Stimulated activated CD4-positive, alpha-beta T cell treated with anti-CD3 and anti-CD28 coated beads, Interleukin-12 subunit alpha, Interleukin-12 subunit beta, amount 100 ng/mL, for 48 hours (primary cell): ENCODE measurements at regions not wholly inside any gene's neighbourhood (a gene's known extent, or its start where the extent isn't known, plus 50 kb on each side); places are given as distances from the start of the nearest gene placed in this dataset.
"Not testable (repeated sequence)": the region's sequence is repeated elsewhere in the genome, so short reads cannot be mapped to it uniquely, and the experiment has no call there.

Experiments
- DNase-seq, 3 donors: peaks; one replicate each; pipeline ENCODE4 v3.0.0-alpha.2; 2020; ENCODE audit warnings: low read depth in 2 of 3, low spot score in 1 of 3

GRCh38 chr5:154593071-154593470 is 115.0 kb upstream of the HAND1 start:
- DNase-seq: no peak

- no peak for DNase-seq
Observed at GRCh38 chr5:154590093-154590724, 112.2 kb upstream of the HAND1 start.

GRCh38 chr5:154589511-154589910 is 111.5 kb upstream of the HAND1 start:
- DNase-seq: no peak

GRCh38 chr5:154588833-154589425 is 110.9 kb upstream of the HAND1 start:
- DNase-seq: not testable (repeated sequence)

- no peak for DNase-seq
Observed at GRCh38 chr5:154588091-154588774, 110.2 kb upstream of the HAND1 start.

- DNase-seq: no peak
Observed at GRCh38 chr5:154587123-154588026, 109.3 kb upstream of the HAND1 start.

DNA sequence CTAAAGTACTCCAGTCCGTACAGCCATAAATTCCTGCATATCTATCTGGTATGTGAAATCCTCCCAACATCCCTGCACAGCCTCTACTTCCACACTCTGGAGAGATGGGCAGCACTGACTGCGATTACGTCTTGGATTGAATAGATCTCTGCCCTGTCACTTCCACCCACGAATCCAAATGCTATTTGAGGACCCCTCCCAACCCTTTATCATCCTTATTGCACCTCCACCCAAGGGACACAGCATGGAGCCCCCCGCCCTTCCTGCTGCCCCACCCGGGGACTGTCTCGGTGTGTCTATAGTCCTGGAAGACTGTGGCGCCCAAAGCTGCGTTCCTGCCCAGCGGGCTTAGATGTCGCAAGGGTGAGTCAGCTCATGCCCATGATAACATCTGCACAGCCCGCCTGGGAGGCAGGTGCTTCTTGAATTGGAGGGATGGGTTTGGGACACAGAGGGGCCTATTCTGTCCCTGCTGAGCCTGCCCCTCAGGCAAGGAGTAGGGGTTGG is 105.7 kb upstream of the HAND1 start:
- no peak for DNase-seq

- no peak for DNase-seq
Observed at GRCh38 chr5:154580422-154580821, 102.4 kb upstream of the HAND1 start.

DNA sequence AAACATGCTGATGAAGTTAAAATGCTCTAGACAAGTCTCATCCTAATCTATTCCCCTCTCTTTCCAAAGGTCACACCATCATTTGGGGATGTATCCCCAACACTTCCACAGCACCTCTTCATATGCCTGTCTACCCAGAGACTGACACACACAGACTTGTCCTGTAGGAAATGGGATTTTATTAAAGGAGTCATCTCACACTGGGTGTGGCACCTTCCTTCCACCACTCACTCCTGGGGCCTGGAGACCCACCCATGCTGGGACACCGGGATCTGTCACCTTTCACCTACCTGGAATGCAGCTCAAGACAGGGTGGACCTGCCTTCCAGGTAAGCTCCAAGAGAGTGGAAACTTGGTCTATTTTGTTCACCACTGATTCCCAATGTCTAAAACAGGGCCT is 99.4 kb upstream of the HAND1 start:
- DNase-seq: no peak

DNA sequence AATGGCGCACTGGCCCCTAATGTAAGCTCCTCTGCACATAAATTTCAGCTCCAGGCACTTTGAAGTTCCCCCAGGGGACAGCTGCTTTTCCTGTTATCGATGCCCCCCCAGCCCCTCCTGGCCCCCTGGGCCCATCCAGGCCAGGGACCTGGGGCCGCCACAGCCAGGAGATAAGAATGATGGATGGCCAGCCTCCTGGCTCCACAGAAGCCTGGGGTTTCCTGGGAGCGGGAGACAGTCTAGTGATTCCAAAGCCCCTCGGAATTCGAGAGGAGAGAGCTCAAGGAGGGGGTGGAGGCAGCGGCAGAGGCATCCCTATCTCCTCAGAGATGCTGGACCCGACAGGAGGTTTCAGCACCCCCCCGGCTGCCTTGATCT is 98.4 kb upstream of the HAND1 start:
- no peak for DNase-seq

- DNase-seq: no peak
Observed at GRCh38 chr5:154575546-154576428, 97.8 kb upstream of the HAND1 start.

DNA sequence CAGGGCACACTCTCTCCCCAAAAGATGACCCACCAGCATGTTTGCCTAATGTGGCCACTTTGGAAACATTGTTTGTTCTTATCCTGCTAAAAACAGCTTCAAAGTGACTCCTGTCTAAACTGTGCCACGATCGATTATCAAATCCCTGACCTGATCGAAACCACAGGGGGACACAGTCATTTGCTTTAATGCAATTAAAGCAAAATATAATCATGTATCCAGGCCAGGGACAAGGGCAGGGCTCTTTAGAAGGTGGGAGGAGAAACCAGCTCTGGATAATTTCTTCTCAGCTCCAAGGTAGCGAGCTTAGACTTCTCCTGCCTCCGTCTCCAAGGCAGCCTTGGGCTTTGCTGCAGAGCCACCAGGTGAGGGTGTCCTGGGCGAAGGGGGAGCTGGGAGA is 95.0 kb upstream of the HAND1 start:
- no peak for DNase-seq

DNA sequence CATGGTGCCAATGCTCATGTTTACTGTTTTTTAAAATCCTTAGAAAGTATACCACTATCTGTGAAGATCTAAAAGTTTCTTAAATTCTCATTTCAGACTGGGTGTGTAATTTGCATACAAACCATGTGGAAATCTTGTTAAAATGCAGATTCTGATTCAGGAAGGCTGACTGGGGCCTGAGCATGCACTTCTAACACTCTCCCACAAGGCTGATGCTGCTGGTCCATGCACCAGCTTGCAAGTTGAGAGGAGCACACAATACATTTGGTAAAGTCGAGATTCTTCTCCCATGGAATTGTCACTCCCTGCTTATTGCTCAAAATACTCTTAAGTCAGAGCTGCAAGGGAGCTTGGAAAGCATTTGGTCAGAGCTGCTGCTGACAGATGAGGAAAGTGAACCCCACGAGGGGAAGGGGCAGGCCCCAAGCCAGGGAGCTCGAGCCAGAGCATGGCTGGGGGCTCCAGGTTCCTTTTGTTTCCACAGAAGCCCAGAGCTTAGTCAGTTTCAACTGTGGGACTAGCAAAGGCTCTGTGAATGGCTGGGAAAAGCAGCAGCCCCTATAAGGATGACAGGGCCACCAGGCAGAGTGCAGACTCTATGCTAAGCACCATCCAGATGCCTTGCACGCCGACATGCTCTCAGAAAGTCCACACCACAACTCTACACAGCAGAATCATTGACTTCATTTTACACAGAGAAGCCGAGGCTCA is 93.5 kb upstream of the HAND1 start:
- no peak for DNase-seq

DNA sequence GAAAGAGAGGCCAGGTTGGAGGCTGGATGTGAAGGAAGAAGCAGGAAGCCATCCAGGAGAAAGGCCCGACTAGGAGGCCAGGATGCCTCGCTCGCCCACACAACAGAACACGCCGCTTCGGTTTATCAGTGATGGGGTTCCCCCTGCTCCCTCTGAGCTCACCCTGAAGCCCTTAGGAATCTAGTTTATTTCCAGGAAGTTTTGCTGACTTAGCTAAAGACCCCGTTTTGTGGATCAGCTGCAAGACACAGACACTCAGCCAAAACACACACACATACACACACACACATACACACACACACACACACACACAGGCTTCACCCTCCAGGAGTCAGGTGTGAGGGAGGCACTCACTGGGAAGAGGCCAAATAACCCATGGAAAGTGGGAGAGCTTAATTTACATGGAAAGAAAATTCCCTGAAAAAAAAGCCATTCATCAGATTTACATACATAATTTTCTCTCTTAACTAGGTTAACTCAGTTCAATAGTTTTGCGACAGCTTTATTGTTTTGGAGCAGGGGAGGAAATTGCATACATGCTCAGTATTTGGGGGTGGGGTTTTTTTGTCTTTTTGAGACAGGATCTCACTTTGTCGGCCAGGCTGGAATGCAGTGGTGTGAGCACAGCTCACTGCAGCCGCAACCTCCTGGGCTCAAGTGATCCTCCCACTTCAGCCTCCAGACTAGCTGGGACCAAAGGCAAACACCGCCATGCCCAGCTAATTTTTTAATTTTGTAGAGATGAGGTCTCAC is 92.7 kb upstream of the HAND1 start:
- DNase-seq: no peak

- no peak for DNase-seq
Observed at GRCh38 chr5:154568589-154568988, 90.6 kb upstream of the HAND1 start.

DNA sequence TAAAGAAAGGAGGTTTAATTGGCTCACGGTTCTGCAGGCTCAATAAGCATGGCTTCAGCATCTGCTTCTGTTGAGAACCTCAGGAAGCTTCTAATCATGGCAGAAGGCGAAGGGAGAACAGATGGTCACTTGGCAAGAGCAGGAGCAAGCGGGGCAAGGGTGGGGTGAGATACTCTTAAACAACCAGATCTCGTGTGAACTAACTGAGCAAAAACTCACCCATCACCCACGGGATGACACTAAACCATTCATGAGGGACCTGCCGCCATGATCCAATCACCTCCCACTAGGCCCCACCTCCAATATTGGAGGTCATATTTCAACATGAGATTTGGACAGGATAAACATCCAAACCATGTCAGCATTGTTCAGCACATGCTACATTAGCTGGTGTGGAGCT is 89.1 kb upstream of the HAND1 start:
- no peak for DNase-seq

GRCh38 chr5:154566146-154566680 is 88.2 kb upstream of the HAND1 start:
- DNase-seq: no peak

GRCh38 chr5:154565123-154565522 is 87.1 kb upstream of the HAND1 start:
- DNase-seq: no peak
